DMS153 treated with DMSO at 0.1 percent for 48 hours (cell line): ENCODE measurements at regions not wholly inside any gene's neighbourhood (a gene's known extent, or its start where the extent isn't known, plus 50 kb on each side); places are given as distances from the start of the nearest gene placed in this dataset.
"Not testable (repeated sequence)": the region's sequence is repeated elsewhere in the genome, so short reads cannot be mapped to it uniquely, and the experiment has no call there.

Experiments used
- DNase-seq: peaks from one replicate; lab custom pipeline; 2025; ENCODE audit not compliant: unreplicated experiment; lab: John Stamatoyannopoulos, UW

DNA sequence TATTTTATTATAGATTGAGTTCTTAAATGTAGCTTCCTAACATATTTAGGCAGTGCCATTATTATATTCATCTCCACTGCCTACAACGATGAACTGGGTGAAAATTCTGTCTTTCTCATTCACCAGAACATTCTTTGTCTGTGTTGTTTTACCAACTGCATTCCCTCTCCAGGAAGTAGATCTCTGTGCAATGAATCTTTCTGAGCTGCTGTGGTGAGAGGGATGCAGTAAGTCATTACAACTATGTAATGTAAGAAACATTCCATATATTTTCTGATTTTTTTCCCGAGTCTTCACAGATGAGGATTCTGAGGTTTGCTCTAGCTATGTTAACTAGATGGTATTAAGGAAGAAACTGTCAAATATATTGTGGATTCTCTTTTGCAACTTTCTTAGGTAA, 811.9 kb upstream of the PCDH7 start:
- DNase-seq: no peak

DNA sequence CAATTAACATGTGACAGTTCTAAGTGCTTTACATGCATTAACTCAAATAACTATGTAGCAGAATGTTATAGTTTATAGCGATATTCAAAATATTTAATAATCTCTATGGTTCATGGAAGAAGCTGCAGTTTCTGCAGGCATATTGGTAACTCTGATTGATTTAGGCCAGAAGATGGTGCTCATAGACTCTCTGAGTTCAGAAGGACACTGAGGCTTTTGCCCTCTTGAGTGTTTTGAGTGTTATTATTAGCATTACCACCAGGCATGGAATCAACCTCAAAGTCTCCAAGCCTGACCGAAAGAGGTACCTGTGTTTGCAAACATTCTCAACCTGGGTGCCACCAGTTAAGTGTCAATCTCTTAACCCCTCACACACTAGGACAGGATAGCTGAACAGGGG, 792.3 kb upstream of the PCDH7 start:
- DNase-seq: no peak

DNA sequence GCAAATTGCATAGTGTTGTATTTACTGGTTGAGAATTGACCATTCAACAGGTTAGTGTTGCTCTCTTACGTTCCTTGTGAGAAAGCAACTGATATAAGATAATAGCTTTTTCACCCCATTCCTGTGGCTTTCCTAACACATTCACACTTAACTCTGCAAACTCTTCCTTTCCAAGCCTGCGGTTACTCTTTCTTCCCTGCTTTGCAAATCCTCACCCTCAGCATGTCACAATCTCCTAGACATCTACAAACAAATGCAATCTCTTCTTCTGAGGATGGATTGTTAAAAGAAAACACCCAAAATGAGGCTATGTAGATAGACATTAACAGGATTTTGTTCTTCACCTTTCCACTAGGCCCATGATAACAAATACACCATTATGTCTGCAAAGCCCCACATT, 771.7 kb upstream of the PCDH7 start:
- no peak for DNase-seq

DNA sequence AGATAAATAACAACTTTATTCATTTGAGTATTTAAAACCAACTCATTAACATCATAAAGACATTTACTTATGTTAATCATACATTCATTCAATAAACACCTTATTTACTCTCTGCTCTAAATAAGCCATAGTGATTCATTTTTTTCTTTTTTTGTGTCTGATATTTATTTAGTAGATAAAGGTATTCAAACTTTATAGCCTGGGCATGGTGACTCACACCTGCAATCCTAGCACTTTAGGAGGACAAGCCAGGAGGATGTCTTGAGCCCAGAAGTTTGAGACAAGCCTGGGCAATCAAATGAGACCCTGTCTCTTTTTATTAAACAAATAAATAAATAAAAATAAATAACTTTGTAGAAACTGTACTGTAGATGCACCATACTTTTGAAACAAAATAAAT, 771.3 kb upstream of the PCDH7 start:
- no peak for DNase-seq

DNA sequence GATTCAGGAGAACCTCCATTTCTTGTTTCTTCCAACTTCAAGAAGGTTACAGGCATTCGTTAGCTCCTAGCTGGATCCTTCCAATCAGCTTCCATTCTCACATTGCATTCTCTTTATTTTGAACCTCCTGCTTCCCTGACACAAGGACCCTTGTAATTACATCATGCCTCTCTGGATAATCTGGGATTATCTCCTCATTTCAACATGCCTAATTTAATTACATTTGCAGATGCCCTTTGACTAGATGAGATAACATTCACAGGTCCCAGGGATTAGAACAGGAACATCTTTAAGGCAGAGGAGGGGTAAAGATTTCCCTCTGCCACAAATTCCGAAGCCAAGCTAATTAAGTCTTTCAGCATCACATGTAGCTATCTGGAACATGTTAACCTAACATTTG, 753.8 kb upstream of the PCDH7 start:
- DNase-seq: no peak

DNA sequence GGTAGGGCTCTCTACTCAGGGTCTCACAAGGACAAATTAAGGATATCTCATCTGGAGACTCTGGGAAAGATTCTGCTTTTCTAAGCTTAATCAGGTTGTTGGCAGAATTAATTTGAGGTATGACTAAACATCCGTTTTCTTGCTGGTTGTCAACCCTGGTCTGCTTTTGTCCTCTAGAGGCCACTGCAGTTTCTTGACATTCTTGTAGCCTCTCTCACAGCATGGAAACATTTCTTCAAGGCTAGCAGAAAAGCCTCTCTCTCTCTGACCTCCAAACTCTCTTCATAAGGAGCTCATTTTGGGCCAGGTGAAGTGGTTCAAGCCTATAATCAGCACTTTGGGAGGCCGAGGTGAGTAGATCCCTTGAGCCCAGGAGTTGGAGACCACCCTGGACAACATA, 749.5 kb upstream of the PCDH7 start:
- no peak for DNase-seq

DNA sequence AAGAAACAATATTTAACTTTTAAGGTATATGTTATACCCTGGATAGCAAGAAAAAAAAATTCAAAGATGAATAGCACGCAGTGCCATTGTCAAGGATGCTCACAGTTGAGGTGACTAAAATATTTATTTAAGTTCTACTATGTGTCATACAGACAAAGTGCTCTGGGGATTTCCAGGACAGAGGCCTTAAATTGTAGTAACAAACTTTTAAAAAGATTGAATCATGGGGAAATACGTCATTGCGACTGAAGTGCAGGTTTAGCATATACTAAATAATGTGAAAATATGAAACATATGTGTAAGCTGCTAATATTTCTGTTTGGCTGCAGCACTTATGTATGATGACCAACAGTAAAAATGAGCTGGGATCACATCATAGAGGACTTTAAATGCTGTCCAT, 748.0 kb upstream of the PCDH7 start:
- DNase-seq: no peak

DNA sequence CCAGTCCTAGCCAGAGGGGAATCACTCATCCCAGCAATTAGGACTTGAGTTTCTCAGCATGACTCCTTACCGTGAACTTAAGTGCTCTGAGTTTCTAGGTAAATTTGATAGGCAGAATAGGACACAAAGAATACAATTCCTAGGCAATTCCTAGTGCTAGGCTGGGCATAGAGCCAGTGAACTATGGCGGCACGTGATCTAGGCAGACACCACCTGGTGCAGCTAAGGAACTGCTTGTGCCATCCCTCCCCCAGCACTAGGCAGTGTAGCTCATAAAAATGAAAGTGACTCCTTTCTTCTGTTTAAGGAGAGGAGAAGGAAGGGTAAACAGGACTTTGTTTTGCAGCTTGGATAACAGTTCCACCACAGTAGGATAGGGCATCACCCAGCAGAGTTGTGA, 736.3 kb upstream of the PCDH7 start:
- no peak for DNase-seq

DNA sequence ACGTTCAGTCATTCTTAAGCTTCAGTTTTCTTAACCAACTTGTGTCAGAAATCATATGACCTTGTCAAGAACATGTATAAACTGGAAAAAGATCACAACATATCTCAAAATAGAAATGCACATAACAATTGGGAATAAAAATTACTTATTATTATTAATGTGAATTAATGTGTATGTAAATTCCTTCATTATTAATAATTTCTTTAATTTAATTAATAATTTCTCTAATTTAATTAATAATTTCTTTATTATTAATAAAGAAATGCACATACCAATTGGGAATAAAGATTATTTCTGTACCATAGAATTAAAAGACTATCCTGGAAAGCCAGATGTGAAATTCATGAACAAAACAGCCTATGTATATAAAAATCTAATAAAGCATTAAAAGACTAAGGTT, 718.5 kb upstream of the PCDH7 start:
- no peak for DNase-seq

DNA sequence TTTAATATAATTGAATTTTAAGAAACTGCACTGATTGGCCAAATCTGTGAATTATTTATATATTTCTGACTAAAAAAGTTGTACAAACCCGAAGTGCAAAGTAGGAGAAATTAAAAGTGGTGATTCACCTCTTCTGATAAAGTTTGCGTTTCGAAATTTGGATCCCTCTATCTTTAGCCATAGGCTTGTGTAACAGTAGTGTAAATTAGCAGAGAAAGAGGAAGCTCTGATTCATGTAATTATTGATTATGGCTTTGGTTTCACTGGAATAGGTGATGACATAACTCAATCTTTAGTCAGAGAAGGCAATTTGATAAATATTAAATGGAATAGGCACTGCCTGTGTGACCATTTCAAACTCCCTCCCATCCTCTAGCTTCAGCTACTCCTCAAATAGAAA, 717.8 kb upstream of the PCDH7 start:
- DNase-seq: no peak

DNA sequence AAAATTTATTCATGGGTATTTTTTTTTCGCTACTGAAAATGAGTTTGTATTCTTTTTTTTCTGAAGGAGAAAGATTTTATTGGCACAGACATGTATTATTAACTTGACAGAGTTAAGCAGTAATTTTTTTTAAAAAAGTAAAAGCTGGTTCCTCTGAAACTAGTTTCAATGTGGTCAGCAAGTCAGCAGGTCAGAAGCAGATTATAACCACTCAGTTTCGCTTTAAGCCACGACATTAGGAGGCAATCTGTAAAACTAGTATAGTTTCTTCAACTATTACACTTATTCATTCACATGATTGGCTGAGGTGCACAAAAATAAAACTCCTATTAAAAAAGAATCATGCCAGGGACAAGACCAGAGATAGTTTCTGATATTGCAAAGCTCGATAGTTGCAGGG, 714.2 kb upstream of the PCDH7 start:
- no peak for DNase-seq

DNA sequence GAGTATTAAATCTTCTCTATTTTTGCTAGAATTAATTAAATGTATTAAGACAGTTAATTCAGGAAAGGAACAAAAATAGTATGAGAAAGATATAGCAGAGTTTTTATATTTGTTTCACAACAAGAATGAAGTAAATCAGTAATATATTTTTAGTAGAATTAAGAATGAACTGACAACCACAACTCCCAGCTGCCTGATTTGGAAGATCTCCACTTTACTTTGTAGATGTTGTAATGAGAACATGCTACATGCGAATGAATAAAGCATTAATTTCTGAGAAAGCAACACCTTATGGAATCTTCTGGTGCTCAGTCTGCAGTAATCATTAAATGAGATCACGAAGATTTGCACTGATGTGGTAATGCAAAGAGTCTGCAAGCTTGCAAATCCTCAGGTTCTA, 695.6 kb upstream of the PCDH7 start:
- no peak for DNase-seq

DNA sequence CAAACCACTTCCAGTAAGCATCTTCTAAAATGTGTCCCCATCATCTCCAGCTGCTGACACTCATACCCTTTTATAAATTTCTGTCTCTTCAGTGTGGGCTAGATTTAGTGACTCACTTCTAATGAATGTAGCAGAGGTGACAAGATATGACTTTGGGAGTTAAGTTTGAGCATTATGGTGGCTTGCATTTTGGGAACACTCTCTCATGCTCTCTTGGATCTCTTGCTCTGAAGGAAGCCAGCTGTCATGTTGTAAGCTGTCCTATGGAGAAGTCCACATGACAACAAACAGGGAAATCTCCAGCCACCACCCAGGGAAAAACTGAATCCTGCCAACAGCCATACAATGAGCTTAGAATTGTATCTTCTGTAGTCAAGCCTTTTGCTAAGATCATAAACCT, 691.3 kb upstream of the PCDH7 start:
- DNase-seq: no peak

DNA sequence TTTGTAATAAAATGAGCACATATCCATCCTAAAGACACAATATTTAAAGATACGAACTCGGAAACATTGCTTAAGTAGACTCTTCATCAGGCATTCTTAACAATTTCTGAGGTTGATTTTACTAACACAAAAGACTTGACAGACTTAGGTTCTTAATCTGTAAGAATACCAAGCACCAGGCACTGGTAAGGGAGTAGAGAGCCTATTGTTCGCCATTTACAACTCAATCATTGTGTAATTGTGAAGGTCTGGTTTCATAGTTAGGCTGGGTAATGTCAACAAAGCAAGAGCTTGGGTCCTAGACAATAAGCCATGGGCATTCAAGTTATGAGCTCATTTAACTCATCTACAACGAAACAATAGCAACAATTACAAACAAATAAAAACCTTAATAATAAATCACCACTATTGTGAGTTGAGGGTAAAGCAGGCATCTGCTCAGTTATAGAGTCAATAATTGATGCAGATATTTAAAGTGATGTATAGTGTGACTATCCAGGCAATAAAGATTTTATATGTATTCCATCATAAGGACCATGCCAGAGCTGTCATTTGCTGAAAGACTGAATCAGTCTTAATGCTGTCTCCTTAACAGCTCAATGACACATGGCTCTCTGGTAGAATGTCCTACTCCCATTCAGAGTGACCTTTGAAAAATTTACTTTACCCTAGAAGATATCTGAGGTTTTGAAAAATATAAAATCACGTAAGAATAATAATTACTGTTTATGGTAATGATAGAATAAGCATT, 664.0 kb upstream of the PCDH7 start:
- DNase-seq: no peak

DNA sequence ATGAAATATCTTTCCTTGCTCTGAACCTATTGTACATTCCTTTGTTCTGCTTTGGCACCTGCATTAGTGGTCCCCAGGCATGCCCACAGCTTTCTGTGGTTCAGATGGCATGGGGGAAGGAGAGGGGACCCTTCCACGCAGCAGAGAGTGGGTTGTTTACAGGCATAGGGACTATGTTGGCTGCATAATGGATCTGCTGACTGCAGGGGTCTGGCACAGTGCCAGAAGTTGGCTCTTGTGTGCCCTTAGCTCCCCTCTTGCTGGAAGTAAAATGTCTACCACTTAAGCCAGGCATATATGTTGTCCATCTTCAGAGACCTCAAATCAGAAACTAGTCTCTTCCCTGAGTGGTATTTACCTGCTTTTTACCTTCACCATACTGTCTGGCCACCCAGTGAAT, 651.9 kb upstream of the PCDH7 start:
- no peak for DNase-seq

DNA sequence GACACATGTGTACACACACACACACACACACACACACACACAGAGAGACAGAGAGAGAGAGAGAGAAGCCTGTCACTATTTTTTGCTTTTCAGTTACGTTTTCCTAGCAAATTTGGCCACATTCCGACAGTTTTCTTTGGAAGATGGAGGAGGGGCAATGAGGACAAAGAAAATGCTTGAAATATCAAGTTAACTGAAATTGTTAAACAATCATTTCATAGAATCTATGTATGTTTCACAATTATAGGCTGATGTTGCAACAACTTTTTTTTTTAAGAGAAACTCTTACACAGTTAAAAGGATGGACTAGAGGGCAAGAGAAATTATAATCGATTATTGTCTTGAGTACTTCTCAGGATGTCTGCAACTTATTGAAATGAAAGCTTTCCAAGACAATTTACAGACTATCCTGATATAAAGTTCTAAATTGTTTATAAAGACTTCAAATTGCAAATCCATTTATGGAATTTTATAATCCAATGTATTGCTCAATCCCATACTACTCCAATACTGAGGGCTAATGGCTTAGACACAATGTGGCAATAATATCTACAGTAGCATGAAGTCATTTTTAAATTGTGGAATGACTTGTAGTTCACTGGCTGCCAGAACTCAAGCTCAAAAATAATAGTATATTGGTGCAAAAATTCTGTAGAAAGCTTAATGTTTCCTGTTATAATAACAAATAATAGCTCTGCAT, 647.0 kb upstream of the PCDH7 start:
- no peak for DNase-seq

DNA sequence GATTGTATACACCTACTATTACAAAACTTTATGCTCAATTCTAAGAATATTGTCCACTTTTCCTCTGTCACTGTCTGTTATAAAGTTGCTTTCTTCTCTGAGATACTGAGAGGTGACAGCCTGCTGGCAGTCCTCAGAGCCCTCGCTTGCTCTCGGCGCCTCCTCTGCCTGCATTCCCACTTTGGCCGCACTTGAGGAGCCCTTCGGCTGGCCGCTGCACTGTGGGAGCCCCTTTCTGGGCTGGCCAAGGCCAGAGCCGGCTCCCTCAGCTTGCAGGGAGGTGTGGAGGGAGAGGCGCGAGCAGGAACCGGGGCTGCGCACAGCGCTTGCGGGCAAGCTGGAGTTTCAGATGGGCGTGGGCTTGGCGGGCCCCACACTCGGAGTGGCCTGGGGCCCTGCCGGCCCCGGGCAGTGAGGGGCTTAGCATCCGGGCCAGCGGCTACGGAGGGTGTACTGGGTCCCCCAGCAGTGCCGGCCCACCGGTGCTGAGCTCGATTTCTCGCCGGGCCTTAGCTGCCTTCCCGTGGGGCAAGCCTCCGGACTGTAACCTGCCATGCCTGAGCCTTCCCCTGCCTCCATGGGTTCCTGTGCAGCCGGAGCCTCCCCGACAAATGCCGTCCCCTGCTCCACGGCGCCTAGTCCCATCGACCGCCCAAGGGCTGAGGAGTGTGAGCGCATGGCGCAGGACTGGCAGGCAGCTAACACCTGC, 627.6 kb upstream of the PCDH7 start:
- DNase-seq: not testable (repeated sequence)

DNA sequence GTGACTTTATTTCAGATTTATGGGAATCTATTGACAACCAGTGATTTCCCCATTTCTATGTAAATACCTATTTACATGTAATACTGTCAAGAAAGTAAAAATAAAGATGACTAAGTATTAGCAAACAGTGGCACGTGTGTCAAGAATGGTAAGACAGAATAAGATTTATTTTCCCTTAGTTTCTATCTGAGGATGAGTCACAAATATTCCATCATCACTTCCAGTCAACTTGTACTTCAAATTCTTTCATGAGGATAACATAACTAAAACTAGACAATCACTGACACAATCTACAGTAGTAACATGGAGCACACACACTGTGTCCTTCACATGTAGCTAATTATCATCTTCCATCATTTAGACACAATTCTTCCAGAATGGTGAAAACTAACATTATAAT, 625.3 kb upstream of the PCDH7 start:
- no peak for DNase-seq

DNA sequence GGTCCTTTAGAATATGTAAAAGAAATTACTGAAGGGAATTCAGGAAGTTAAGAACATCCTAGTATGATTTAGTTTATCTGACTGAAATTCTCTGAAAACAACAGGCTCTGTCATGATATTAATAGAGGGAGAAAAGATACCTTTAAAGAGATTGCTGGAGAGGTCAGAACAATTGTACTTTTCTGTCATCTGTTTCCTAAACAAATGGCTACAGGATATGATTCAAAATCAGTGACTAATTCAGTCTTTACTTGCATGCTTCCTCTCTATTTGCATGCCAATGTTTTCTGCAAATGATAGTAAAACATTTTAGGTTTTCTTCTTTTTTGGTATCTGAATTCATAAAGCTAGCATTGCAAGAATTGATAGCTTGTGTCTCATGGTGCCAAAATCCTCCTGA, 616.7 kb upstream of the PCDH7 start:
- DNase-seq: no peak

DNA sequence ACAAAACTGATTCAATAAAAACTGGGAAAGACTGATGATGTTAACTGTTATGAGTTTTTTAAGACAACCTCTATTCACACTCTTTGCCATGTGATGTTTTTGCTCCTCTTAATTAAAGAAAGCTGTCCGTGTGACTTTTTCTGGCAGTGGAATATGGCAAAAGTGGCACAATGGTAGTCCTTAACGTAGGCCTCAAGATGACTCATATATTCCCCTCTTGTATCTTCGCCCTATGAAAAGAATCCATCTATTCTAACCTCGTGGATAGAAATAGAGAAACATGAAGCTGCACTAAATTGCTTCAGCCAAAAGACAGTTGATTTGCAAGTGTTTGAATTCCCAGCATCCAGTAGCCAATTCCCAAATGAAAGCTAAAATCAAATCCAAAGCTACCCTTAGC, 603.8 kb upstream of the PCDH7 start:
- DNase-seq: no peak

DNA sequence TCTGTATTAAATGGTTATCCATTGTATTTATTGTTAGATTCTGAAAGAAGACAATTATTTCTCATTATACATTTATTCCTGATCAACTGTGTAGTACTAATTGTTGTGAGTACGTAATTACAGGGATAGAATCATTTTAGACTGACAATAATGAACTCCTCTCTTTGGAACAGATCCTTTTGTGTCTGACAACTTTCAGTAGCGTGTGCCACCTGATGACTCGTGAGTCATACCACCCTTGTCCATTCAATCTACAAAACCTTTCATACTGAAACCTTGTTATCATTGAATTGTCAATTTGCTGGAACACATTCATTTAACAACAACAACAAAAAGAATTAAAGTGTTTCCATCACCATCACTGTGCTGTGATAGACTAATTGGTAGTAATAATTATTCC, 602.7 kb upstream of the PCDH7 start:
- no peak for DNase-seq

DNA sequence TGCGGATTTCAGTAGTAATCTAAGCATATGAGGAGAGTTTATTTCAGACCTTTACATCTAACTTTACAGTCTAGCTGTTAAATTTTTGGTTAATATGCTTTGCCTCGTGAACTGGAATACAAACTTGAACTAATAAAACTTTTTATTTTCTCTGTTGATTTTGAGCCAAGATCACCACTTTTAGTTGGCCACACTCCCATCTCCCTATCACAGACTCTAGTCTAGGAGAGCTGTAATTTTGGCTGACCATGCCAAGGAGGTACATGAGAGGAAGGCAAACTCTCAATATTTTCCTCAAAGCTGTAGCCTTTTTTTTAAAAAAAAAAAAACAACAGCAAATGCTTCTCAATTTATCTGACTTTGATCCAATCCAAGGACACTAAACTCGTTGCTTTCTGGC, 597.5 kb upstream of the PCDH7 start:
- DNase-seq: no peak
